GM18868 (cell line): ENCODE measurements at regions not wholly inside any gene's neighbourhood (a gene's known extent, or its start where the extent isn't known, plus 50 kb on each side); places are given as distances from the start of the nearest gene placed in this dataset.

Source experiments
- ATAC-seq: cut with Tn5 transposase; IDR thresholded peaks from one replicate; pipeline ENCODE4 v1.9.1; 2021; ENCODE audit warnings: mild to moderate bottlenecking, moderate library complexity; ENCODE audit not compliant: unreplicated experiment

GRCh38 chr7:118013252-118014010 lies 140.2 kb upstream of the CTTNBP2 start:
- no peak for ATAC-seq

GRCh38 chr7:118022546-118022945 lies 149.3 kb upstream of the CTTNBP2 start:
- ATAC-seq: no peak

GRCh38 chr7:118026791-118027190 lies 153.6 kb upstream of the CTTNBP2 start:
- ATAC-seq: no peak

DNA sequence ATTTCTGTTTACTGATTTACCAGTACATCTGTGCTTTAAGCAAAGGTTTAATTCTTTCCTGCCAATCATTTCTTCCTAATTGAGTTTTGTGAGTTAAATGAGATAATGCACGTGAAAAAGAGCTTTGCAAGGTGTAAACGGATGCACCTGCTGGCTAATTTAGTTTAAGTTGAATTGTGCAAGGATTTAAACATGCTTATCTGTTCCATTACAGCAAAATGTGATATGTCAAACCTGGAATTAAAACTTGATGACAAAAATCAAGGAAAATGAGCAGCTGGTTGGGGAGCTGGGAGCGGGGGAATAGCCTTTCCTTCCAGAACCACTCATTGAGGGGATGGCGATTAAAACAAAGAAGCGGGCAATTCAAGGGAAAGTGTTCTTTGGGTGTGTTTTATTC lies 155.0 kb upstream of the CTTNBP2 start:
- no peak for ATAC-seq

DNA sequence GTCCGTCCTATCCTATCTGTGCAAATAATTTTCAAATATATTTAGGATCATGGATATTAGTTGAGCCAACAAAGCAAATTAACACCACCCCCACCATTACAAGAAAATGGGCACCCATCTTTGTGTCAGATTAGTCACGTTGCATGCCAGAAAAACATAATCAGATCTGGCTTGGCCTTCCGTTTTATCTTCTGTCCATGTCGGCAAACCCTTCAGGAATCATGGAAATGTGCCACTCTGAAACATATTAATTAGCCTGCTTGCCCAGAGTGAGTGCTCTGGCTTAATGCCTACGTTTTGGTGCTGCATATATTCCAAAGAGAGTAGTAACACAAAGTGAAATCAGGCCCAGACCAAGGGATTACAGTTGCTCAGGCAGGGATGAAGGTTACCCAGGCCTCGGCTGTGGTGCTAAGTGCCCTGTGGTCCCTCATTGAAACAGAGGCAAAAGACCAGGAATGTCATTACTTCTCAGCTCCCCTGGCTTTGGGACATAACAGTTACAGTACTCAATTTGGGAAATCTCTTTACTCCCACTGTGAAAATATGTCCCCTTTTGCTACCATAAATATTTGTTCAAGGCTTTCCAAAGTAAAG lies 154.0 kb upstream of the LSM8 start:
- ATAC-seq: no peak

DNA sequence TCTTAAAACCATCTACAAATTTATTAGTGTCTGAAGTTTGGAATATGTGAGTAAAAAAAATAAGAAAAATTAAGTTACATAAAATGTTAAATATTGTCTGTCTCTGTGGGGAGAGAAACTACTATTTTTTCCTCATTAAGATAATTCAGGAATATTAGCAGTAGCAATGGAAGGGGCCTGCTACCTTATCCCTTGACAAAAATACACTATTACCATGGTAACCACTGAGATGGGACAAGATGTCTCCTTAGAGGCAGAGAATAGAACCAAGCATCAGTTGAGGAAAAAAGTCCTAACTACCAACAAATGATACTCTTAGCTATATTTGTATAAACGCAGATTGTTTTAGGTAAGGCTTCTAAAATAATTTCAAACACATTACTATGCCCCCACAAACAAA lies 150.7 kb upstream of the LSM8 start:
- no peak for ATAC-seq

GRCh38 chr7:118039963-118040489 lies 143.9 kb upstream of the LSM8 start:
- ATAC-seq: no peak

DNA sequence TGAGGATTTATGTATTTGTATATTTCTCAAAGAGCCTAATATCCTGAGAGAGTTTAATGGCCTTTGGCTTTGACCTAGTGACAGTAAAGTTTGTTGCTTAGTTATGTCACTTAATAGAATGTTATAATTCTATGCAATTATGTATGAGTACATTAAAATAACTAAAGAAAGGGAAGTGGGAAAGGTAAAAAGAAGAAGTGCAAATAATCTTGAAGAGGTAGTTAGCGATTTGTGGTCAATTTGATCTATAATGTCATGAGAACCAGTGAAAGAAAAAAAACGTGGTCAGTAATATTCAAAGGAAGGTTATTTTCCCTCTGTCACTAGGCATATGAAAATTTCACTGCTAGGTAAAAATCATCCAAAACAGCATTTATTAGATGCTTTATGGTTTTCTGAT lies 143.4 kb upstream of the LSM8 start:
- ATAC-seq: peak; percentile 68

GRCh38 chr7:118041251-118041878 lies 142.6 kb upstream of the LSM8 start:
- ATAC-seq: no peak

GRCh38 chr7:118045629-118046028 lies 138.3 kb upstream of the LSM8 start:
- no peak for ATAC-seq

- no peak for ATAC-seq
These were observed 137.9 kb upstream of the LSM8 start for GRCh38 chr7:118046086-118046485.

GRCh38 chr7:118046801-118047200 lies 137.2 kb upstream of the LSM8 start:
- no peak for ATAC-seq

- no peak for ATAC-seq
These were observed 131.6 kb upstream of the LSM8 start for GRCh38 chr7:118052336-118052735.

GRCh38 chr7:118053353-118053752 lies 130.6 kb upstream of the LSM8 start:
- no peak for ATAC-seq

DNA sequence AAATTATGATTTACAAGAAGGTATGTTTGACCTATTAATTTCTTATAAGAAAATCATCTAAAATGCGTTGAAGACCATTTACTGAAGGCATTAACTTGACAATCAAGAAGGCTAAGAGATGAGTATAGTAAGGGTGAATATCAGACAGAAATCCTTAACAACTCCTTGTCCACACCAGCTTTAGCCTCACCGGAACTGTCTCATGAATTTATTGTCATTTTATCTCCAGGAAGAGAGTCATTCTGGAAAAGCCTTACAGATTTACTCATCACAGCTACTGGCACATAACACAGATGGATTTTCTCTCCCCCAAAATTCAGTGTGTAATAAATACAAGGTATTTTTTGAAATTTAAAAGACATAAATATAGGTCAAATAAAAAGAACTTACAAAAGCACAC lies 129.4 kb upstream of the LSM8 start:
- no peak for ATAC-seq

DNA sequence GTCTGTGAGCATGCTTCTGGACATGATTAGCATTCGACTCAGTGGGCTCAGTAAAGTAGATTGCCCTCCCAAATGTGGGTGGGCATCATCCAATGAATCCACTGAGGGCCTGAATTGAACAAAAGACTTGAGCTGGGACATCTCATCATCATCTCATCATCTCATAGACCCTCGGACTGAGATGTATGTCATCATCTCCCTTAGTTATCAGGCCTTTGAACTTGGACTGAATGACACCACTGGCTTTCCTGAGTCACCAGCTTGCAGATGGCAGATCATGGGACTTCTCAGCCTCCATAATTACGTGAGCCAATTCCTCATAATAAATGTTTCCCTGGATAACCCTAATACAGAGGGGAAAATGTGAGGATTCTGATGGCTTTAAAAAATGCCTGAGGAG lies 128.3 kb upstream of the LSM8 start:
- no peak for ATAC-seq

GRCh38 chr7:118057404-118057803 lies 126.6 kb upstream of the LSM8 start:
- no peak for ATAC-seq

DNA sequence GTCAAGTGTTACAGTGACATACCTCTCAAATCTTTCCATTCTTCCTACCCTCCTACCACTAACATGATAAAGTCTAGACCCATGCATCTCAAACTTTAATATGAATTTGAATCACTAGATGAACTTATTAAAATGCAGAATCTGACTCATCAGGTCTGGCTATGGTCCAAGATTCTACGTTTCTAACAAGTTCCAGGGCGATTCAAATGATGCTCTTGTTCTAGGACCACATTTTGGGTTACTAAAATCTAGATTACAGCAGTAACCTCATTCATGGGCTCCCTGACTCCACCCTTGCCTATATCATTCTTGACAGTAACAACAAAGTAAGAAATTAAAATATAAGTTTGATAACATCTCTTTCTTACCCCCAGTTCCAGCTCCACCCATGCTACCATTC lies 124.8 kb upstream of the LSM8 start:
- no peak for ATAC-seq

GRCh38 chr7:118060692-118061091 lies 123.3 kb upstream of the LSM8 start:
- no peak for ATAC-seq

DNA sequence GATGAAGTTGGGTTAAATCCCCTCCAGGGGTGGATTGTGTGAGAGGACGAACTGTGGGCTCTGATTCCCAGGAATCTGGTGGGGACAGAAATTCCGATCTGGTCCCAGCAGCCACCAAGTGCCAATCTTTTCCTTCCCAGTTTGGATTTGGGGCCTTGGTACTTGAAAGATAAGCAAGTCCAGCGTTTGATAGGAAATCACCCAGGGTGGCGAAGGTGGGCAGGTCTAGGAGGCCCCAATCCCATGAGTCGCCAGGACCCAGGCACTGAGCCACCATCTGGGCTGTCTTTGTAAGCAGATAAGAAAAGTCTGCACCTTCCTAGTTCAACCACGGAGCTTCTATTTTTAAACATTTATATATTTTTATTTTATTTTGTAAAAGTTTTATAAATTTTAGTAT lies 122.6 kb upstream of the LSM8 start:
- no peak for ATAC-seq

GRCh38 chr7:118072893-118073674 lies 110.9 kb upstream of the LSM8 start:
- no peak for ATAC-seq
